HCT116 (cell line): ENCODE measurements at regions not wholly inside any gene's neighbourhood (a gene's known extent, or its start where the extent isn't known, plus 50 kb on each side); places are given as distances from the start of the nearest gene placed in this dataset.

Source experiments
- ATAC-seq: fragments of 200-7000 bp; cut with Tn5 transposase; 2 replicates; pipeline ENCODE4 v1.9.1; 2020; ENCODE audit warnings: mild to moderate bottlenecking, moderate library complexity
- BruUV-seq: library from RNA; stranded (reverse); fragments of 400-500 nt; replicated peaks from 2 replicates; lab custom pipeline; 2021; lab: Mats Ljungman, UMichigan
- CTCF ChIA-PET: fragments of 300-600 bp; sonication (Branson Sonifier 250); formaldehyde crosslinking; loops from one replicate; lab custom pipeline; 2021; ENCODE audit warnings: antibody characterized with exemption; lab: Charles Lee
- POLR2A ChIA-PET: fragments of 300-600, 350-600 bp; sonication (Branson Sonifier 250); formaldehyde crosslinking; loops from one replicate; lab custom pipeline; 2021; ENCODE audit warnings: antibody characterized with exemption; lab: Charles Lee
- RAD21 ChIA-PET, 2 experiments: fragments of 300-600 bp; sonication (Branson Sonifier 250); formaldehyde crosslinking; loops; one replicate each; lab custom pipeline; 2023; ENCODE audit warnings: low total read pairs in 2 of 2; ENCODE audit not compliant: uncharacterized antibody in 2 of 2, unreplicated experiment in 2 of 2, low non-redundant PET in 1 of 2; lab: Charles Lee
- DNase-seq: peaks from one replicate; pipeline ENCODE4 v3.0.0-alpha.2; 2010; ENCODE audit warnings: low read depth, low spot score
- H2AFZ ChIP-seq: fragments of 200-600 bp; shearing (Covaris generic), sonication (generic); 2 replicates; pipeline ENCODE4 v1.6.1; 2017; ENCODE audit warnings: low read depth, mixed run types, mixed read lengths, antibody characterized with exemption, low read length; ENCODE audit not compliant: poor library complexity, severe bottlenecking
- H3K27ac ChIP-seq: 2 replicates; pipeline ENCODE4 v1.5.1; 2012; ENCODE audit warnings: low read depth, low read length
- H3K27me3 ChIP-seq: fragments of 200-600 bp; sonication (generic); 2 replicates; pipeline ENCODE4 v1.6.1; 2016; ENCODE audit warnings: mixed run types, low read length, mixed read lengths; ENCODE audit not compliant: insufficient read depth
- H3K36me3 ChIP-seq, 2 experiments: fragments of 200-500 bp in 1 of 2; fragments of 200-600 bp in 1 of 2; sonication (Bioruptor generic) in 1 of 2; sonication (generic) in 1 of 2; 2 replicates each; pipeline versions ENCODE4 v1.5.1 to v1.6.1; 2014 to 2016; ENCODE audit warnings: low read length in 2 of 2, inconsistent platforms in 1 of 2, mixed read lengths in 1 of 2, mixed run types in 1 of 2; ENCODE audit not compliant: insufficient read depth in 2 of 2, control insufficient read depth in 1 of 2
- H3K4me1 ChIP-seq, 2 experiments: fragments of 200-600 bp in 1 of 2; sonication (generic) in 1 of 2; 2 replicates each; pipeline versions ENCODE4 v1.5.1 to v1.6.1; 2012 to 2017; ENCODE audit warnings: low read length in 2 of 2, inconsistent platforms in 1 of 2, mild to moderate bottlenecking in 1 of 2, mixed read lengths in 1 of 2, mixed run types in 1 of 2, moderate library complexity in 1 of 2; ENCODE audit not compliant: insufficient read depth in 2 of 2, control insufficient read depth in 1 of 2
- H3K4me2 ChIP-seq: fragments of 200-600 bp; sonication (generic); 2 replicates; pipeline ENCODE4 v1.6.1; 2017; ENCODE audit warnings: mixed run types, low read length, mixed read lengths
- H3K4me3 ChIP-seq, 2 experiments: fragments of 200-600 bp in 1 of 2; sonication (generic) in 1 of 2; replicated peaks in 1 of 2; 2 replicates each; pipeline ENCODE4 v1.5.1; 2011 to 2016; ENCODE audit warnings: low read length in 2 of 2, control low read depth in 1 of 2, low read depth in 1 of 2, mild to moderate bottlenecking in 1 of 2, mixed read lengths in 1 of 2, mixed run types in 1 of 2
- H3K79me2 ChIP-seq: fragments of 200-600 bp; sonication (generic); 2 replicates; pipeline ENCODE4 v1.6.1; 2017; ENCODE audit warnings: mild to moderate bottlenecking, mixed run types, low read length, moderate library complexity, mixed read lengths; ENCODE audit not compliant: insufficient read depth
- H3K9ac ChIP-seq: fragments of 200-600 bp; sonication (generic); 2 replicates; pipeline ENCODE4 v1.6.1; 2016; ENCODE audit warnings: low read length, mixed read lengths
- H3K9me2 ChIP-seq: fragments of 200-600 bp; sonication (generic), shearing (Covaris generic); 2 replicates; pipeline ENCODE4 v1.6.1; 2017; ENCODE audit warnings: mixed run types, mild to moderate bottlenecking, moderate library complexity; ENCODE audit not compliant: insufficient read depth
- H3K9me3 ChIP-seq, 2 experiments: fragments of 200-500 bp in 1 of 2; fragments of 200-600 bp in 1 of 2; sonication (Bioruptor generic) in 1 of 2; sonication (generic) in 1 of 2; 2 replicates each; pipeline ENCODE4 v1.6.1; 2014 to 2017; ENCODE audit warnings: low read length in 2 of 2, mixed read lengths in 2 of 2, inconsistent platforms in 1 of 2, low read depth in 1 of 2, mild to moderate bottlenecking in 1 of 2, mixed run types in 1 of 2, moderate library complexity in 1 of 2; ENCODE audit not compliant: control insufficient read depth in 1 of 2, insufficient read depth in 1 of 2
- H4K20me1 ChIP-seq: fragments of 200-600 bp; sonication (generic), shearing (Covaris generic); 2 replicates; pipeline ENCODE4 v1.6.1; 2017; ENCODE audit warnings: mixed run types, mild to moderate bottlenecking, moderate library complexity; ENCODE audit not compliant: insufficient read depth
- CBX3 ChIP-seq: IDR thresholded peaks from 2 replicates; pipeline ENCODE4 v1.6.1; 2012; ENCODE audit warnings: low read depth
- CEBPB ChIP-seq: IDR thresholded peaks from 2 replicates; pipeline ENCODE4 v1.6.1; 2012; ENCODE audit warnings: low read depth
- ELF1 ChIP-seq: IDR thresholded peaks from 2 replicates; pipeline ENCODE4 v1.6.1; 2012; ENCODE audit warnings: low read depth, borderline replicate concordance
- EZH2 ChIP-seq: fragments of 200-600 bp; sonication (generic); IDR thresholded peaks from 2 replicates; pipeline ENCODE4 v1.6.1; 2017; ENCODE audit warnings: antibody characterized with exemption, mixed run types
- EZH2phosphoT487 ChIP-seq: fragments of 200-600 bp; IDR thresholded peaks from 2 replicates; pipeline ENCODE4 v1.6.1; 2018; ENCODE audit warnings: antibody characterized with exemption, borderline replicate concordance
- JUND ChIP-seq: IDR thresholded peaks from 2 replicates; pipeline ENCODE4 v1.6.1; 2012
- POLR2A ChIP-seq: IDR thresholded peaks from 2 replicates; pipeline ENCODE4 v1.7.0; 2011; ENCODE audit warnings: borderline replicate concordance; ENCODE audit not compliant: insufficient read depth, insufficient read length; ENCODE audit errors: extremely low read depth
- POLR2AphosphoS5 ChIP-seq: IDR thresholded peaks from 2 replicates; pipeline ENCODE4 v1.6.1; 2011; ENCODE audit warnings: mild to moderate bottlenecking, low read depth, low read length, moderate library complexity
- RAD21 ChIP-seq: IDR thresholded peaks from 2 replicates; pipeline ENCODE4 v1.6.1; 2012; ENCODE audit warnings: low read depth, mild to moderate bottlenecking
- REST ChIP-seq: IDR thresholded peaks from 2 replicates; pipeline ENCODE4 v1.6.1; 2012; ENCODE audit warnings: low read depth
- SIN3A ChIP-seq: IDR thresholded peaks from 2 replicates; pipeline ENCODE4 v1.6.1; 2012; ENCODE audit warnings: low read depth
- SP1 ChIP-seq: IDR thresholded peaks from 2 replicates; pipeline ENCODE4 v1.6.1; 2012; ENCODE audit warnings: low read depth
- ZBTB33 ChIP-seq: IDR thresholded peaks from 2 replicates; pipeline ENCODE4 v1.6.1; 2011; ENCODE audit warnings: mild to moderate bottlenecking, low read length, moderate library complexity; ENCODE audit not compliant: insufficient replicate concordance; ENCODE audit errors: extremely low read depth
- ZFX ChIP-seq: fragments of 450-650 bp; IDR thresholded peaks from 2 replicates; pipeline ENCODE4 v1.6.1; 2017
- ZNF274 ChIP-seq: fragments of 200-500 bp; sonication (Bioruptor generic); IDR thresholded peaks from 2 replicates; pipeline ENCODE4 v1.6.1; 2014; ENCODE audit warnings: mild to moderate bottlenecking, low read depth, low read length, inconsistent platforms
- intact Hi-C: fragments of 100-400 bp; cut with micrococcal nuclease; formaldehyde crosslinking; loops from 2 replicates; pipeline ENCODE4 v1.10.0; 2022
- TF ChIP-seq, protein P1 (sequence below), 3 experiments: fragments of 200-600 bp in 1 of 3; sonication (generic) in 1 of 3; IDR thresholded peaks in 2 of 3; conservative IDR thresholded peaks in 1 of 3; 2 replicates each; pipeline ENCODE4 v1.5.1; 2012 to 2017; ENCODE audit warnings: low read depth in 2 of 3, low read length in 2 of 3, antibody characterized with exemption in 1 of 3, borderline replicate concordance in 1 of 3, control low read depth in 1 of 3, mild to moderate bottlenecking in 1 of 3, mixed read lengths in 1 of 3, mixed run types in 1 of 3, moderate library complexity in 1 of 3; ENCODE audit not compliant: insufficient read depth in 1 of 3

DNA sequence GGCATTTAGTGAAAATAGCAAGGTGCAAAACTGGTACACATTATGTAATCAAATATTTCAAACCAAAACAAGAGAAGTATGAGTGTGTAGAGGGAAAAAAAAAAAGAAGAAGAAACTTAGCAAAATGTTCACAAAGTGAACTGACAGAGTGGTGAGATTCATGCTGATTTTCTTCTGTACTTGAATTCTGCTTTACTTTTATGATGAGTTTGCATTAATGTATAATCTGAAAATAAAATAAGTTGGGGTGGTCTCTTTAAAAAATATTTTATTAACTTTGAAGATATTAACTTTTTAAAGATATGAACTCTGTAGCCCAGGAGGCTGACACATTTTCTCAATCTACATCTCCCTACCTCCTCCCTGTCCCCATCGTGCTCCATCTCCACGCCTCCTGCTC, 185.1 kb downstream of the QDPR start (continued):
- TF ChIP-seq, protein P1, sequence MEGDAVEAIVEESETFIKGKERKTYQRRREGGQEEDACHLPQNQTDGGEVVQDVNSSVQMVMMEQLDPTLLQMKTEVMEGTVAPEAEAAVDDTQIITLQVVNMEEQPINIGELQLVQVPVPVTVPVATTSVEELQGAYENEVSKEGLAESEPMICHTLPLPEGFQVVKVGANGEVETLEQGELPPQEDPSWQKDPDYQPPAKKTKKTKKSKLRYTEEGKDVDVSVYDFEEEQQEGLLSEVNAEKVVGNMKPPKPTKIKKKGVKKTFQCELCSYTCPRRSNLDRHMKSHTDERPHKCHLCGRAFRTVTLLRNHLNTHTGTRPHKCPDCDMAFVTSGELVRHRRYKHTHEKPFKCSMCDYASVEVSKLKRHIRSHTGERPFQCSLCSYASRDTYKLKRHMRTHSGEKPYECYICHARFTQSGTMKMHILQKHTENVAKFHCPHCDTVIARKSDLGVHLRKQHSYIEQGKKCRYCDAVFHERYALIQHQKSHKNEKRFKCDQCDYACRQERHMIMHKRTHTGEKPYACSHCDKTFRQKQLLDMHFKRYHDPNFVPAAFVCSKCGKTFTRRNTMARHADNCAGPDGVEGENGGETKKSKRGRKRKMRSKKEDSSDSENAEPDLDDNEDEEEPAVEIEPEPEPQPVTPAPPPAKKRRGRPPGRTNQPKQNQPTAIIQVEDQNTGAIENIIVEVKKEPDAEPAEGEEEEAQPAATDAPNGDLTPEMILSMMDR (IDR thresholded peaks at IDR 0.05 in 2 of 3, conservative IDR thresholded peaks at IDR 0.05 in 1 of 3; ENCODE audit: borderline replicate concordance in 1 of 3, insufficient read depth in 1 of 3, low read depth in 2 of 3, low read length in 2 of 3) = no peak
- TF ChIP-seq, all 23 proteins: peak for 0

DNA sequence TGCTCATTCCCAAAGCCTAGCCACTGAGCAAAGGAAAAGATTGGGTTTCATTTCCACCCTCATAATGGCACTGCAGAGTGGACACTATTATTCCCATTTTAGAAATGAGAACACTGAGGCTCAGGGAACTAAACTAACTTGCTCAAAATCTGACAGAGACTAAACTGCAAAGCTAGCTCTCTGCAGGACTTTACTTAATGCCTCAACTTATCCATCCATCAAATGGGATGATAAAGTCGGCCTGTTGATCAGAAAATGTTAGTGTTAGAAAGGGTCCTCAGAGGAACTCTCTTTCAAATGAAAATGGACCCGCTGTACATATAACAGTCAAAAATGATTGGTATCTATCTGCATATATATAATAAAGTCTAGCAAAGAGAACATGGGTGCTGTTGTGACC, 186.8 kb downstream of the QDPR start:
- POLR2A ChIA-PET = interaction anchor here (0.7 kb wide), 1 partner anchor 251 kb away, joined by 3 read pairs; no protein-coding TSS in a partner anchor
- H2AFZ ChIP-seq = no peak overlapping the region
- H4K20me1 ChIP-seq = no peaks in the 10 kb centered on the region
- RAD21 ChIA-PET = no interaction called here
- H3K27ac ChIP-seq = no peak overlapping the region
- BruUV-seq = no TSS peak
- DNase-seq = no peak
- no peaks in the 10 kb centered on the region for H3K79me2 ChIP-seq
- H3K36me3 ChIP-seq = no peaks in the 10 kb centered on the region
- no peaks in the 10 kb centered on the region for H3K9me3 ChIP-seq
- no peak overlapping the region for H3K4me3 ChIP-seq
- intact Hi-C loops = loop anchor here (2.0 to 10.0 kb wide), 2 partner anchors 682 to 880 kb away; no protein-coding TSS in a partner anchor
- no peak overlapping the region for H3K9ac ChIP-seq
- H3K27me3 ChIP-seq = no peaks in the 10 kb centered on the region
- CTCF ChIA-PET = interaction anchor here (0.6 to 2.8 kb wide), 7 partner anchors 123 to 642 kb away, joined by 3 to 9 read pairs (median 3); no protein-coding TSS in a partner anchor
- no peaks in the 10 kb centered on the region for H3K9me2 ChIP-seq
- peaks cover 4 to 5% of the 10 kb centered on the region in 2 experiments for H3K4me1 ChIP-seq
- H3K4me2 ChIP-seq = no peak overlapping the region
- no peak for ATAC-seq
- TF ChIP-seq CBX3 (no peak), ELF1 (no peak), SIN3A (no peak), CEBPB (no peak), REST (no peak), ZFX (no peak), RAD21 (no peak), SP1 (no peak), EZH2phosphoT487 (no peak), ZNF274 (no peak), EZH2 (no peak), ZBTB33 (no peak), POLR2AphosphoS5 (no peak), JUND (no peak), POLR2A (no peak)
- TF ChIP-seq, protein P1 (IDR thresholded peaks at IDR 0.05 in 2 of 3, conservative IDR thresholded peaks at IDR 0.05 in 1 of 3; ENCODE audit: borderline replicate concordance in 1 of 3, insufficient read depth in 1 of 3, low read depth in 2 of 3, low read length in 2 of 3) = no peak
